AG04449 (cell line): ENCODE measurements at regions not wholly inside any gene's neighbourhood (a gene's known extent, or its start where the extent isn't known, plus 50 kb on each side); places are given as distances from the start of the nearest gene placed in this dataset.

Source experiments
- CTCF ChIA-PET: fragments of 350-600 bp; formaldehyde crosslinking; extraction: SDS; loops from one replicate; lab custom pipeline; 2021; ENCODE audit warnings: antibody characterized with exemption; lab: Yijun Ruan, JAX
- POLR2A ChIA-PET: fragments of 400-600, 350-600 bp; formaldehyde crosslinking; extraction: SDS; loops from one replicate; lab custom pipeline; 2020; ENCODE audit warnings: antibody characterized with exemption, inconsistent platforms; lab: Yijun Ruan, JAX
- DNase-seq: peaks from one replicate; pipeline ENCODE4 v3.0.0-alpha.2; 2010; ENCODE audit warnings: low read depth, low spot score
- H3K4me3 ChIP-seq: 2 replicates; pipeline ENCODE4 v1.5.1; 2011; ENCODE audit warnings: low read depth, mild to moderate bottlenecking, control low read depth, low read length
- TF ChIP-seq, protein P1 (sequence below): IDR thresholded peaks from one replicate; pipeline ENCODE4 v1.5.1; 2011; ENCODE audit warnings: mild to moderate bottlenecking, moderate library complexity, low read length, control low read depth, inconsistent platforms; ENCODE audit not compliant: insufficient read depth; ENCODE audit errors: missing control alignments

DNA sequence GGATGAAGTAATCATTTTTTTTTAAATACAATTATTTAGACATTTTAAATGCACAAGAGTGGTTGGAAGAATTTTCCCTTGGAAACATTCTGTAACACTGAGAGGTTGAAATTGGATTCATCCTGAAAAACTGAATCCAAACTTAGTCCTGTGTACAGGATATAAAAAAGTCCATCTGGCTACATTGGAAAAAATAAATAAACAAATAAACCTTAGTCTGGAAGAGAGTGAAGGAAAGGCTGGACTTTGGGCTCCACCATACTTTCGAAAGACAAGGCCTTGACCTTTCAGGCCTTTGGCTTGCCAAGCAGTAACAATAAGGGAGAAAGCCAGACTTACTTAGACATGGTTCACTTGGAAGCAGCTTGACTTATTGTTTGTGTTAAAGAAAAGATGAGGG, 664.3 kb downstream of the TENT5A start:
- TF ChIP-seq, protein P1, sequence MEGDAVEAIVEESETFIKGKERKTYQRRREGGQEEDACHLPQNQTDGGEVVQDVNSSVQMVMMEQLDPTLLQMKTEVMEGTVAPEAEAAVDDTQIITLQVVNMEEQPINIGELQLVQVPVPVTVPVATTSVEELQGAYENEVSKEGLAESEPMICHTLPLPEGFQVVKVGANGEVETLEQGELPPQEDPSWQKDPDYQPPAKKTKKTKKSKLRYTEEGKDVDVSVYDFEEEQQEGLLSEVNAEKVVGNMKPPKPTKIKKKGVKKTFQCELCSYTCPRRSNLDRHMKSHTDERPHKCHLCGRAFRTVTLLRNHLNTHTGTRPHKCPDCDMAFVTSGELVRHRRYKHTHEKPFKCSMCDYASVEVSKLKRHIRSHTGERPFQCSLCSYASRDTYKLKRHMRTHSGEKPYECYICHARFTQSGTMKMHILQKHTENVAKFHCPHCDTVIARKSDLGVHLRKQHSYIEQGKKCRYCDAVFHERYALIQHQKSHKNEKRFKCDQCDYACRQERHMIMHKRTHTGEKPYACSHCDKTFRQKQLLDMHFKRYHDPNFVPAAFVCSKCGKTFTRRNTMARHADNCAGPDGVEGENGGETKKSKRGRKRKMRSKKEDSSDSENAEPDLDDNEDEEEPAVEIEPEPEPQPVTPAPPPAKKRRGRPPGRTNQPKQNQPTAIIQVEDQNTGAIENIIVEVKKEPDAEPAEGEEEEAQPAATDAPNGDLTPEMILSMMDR = no peak
- DNase-seq = no peak
- no peak overlapping the region for H3K4me3 ChIP-seq
- ChIA-PET POLR2A (no interaction called here), CTCF (no interaction called here)

- no peak for DNase-seq
- ChIA-PET POLR2A (no interaction called here), CTCF (interaction anchor here (1.0 to 1.1 kb wide), 2 partner anchors 9 to 11 kb away, joined by 3 read pairs; no protein-coding TSS in a partner anchor)
- no peak overlapping the region for H3K4me3 ChIP-seq
- TF ChIP-seq, protein P1 = no peak
These were observed 665.5 kb downstream of the TENT5A start for GRCh38 chr6:81086991-81087390.

GRCh38 chr6:81085431-81085790, 667.1 kb downstream of the TENT5A start:
- TF ChIP-seq, protein P1 = no peak
- CTCF ChIA-PET = no interaction called here
- H3K4me3 ChIP-seq = no peak overlapping the region
- DNase-seq = no peak
- POLR2A ChIA-PET = no interaction called here

DNA sequence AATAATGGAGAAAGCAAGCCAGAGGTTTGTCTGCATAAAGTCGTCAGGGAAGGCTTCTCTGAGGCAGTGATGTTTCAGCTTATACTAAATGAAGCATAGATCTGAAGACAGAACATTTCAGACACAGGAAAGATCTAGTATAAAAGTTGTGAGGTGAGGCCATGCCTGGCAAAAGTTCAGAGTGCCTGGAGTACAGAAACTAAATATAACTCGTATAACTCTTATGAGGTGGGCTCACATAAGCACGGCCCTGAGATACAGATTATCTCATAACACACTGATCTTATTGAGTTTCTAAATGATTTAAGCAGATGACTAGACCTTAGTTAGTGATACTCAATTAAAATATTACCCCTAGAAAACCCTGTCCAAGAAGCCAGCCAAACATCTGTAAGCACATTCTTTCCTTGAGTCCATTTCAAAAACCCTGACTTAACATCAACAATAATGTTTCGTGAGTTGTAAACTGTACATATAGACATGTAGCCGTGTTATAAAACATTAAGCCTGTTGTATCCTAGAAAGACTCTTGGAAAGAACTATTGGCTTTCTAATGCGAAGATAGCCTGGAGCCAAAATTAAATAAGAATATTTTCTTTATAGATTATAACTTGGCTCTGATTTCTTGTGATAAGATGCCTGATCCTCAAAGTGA, 667.6 kb downstream of the TENT5A start:
- ChIA-PET CTCF (no interaction called here), POLR2A (no interaction called here)
- TF ChIP-seq, protein P1 = no peak
- DNase-seq = no peak
- no peak overlapping the region for H3K4me3 ChIP-seq

DNA sequence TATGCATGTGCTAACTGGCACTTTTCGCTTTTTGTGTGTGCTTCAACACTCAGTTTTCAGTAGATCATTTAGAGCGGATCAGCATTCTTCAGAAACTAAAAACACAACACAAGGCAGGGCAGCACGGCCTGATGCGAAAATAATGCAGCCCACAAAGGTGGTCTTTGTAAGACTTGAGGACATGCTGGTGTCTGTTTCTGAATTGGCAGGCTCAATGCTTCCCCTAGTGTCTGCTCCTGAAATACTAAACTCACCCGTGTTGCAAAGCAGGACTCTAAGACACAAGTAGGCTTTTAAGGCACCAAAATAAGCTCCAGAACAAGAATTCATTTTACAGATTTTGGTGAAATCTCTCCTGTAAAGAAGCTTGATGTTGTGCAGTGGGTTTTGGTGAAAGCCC, 676.5 kb downstream of the TENT5A start:
- H3K4me3 ChIP-seq = no peak overlapping the region
- CTCF ChIA-PET = interaction anchor here (0.6 to 1.1 kb wide), 5 partner anchors 11 to 50 kb away, joined by 3 read pairs; no protein-coding TSS in a partner anchor
- POLR2A ChIA-PET = no interaction called here
- TF ChIP-seq, protein P1 = peak; percentile 32
- no peak for DNase-seq

DNA sequence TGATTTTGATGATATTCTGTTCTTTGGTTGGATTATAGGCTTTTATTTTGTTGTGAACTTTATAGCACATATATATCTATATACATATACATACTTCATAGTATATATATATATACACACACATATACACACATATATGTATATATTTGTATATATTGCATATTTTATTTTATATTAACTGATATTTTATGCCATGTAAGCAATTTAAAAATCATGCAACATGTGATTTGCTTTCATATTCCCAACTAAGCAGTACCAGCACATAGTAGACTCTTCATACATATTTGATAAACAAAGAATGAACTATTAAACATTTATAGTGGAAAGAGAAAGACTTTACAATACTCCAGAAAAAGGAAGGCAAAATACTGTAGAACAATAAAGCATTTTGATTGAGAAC, 679.2 kb downstream of the TENT5A start:
- H3K4me3 ChIP-seq = no peak overlapping the region
- TF ChIP-seq, protein P1 = no peak
- ChIA-PET POLR2A (no interaction called here), CTCF (no interaction called here)
- DNase-seq = no peak
